Activated CD4-positive, alpha-beta T cell treated with anti-CD3 and anti-CD28 coated beads, Interleukin-2, amount 10 ng/mL, durations not matched to agents 7 days and 5 days (primary cell): ENCODE measurements at regions not wholly inside any gene's neighbourhood (a gene's known extent, or its start where the extent isn't known, plus 50 kb on each side); places are given as distances from the start of the nearest gene placed in this dataset.

Source experiments
- CTCF ChIA-PET: fragments of 350-600 bp; sonication (Branson Sonifier 250); formaldehyde crosslinking; loops from one replicate; lab custom pipeline; 2021; ENCODE audit warnings: antibody characterized with exemption; lab: Charles Lee
- POLR2A ChIA-PET: fragments of 350-600 bp; sonication (Branson Sonifier 250); formaldehyde crosslinking; loops from one replicate; lab custom pipeline; 2021; ENCODE audit warnings: antibody characterized with exemption; lab: Charles Lee
- DNase-seq: peaks from one replicate; pipeline ENCODE4 v3.0.0-alpha.2; 2020
- H3K27ac Mint-ChIP-seq: one replicate; pipeline ENCODE4 v1.8.0; 2021; ENCODE audit warnings: mild to moderate bottlenecking, moderate library complexity, mixed read lengths
- H3K27me3 Mint-ChIP-seq: one replicate; pipeline ENCODE4 v1.8.0; 2021; ENCODE audit warnings: mixed read lengths
- H3K36me3 Mint-ChIP-seq: one replicate; pipeline ENCODE4 v1.8.0; 2021; ENCODE audit warnings: low read depth, mixed read lengths
- H3K4me1 Mint-ChIP-seq: one replicate; pipeline ENCODE4 v1.8.0; 2021; ENCODE audit warnings: mixed read lengths
- H3K4me3 Mint-ChIP-seq: one replicate; pipeline ENCODE4 v1.8.0; 2021; ENCODE audit warnings: mild to moderate bottlenecking, moderate library complexity, mixed read lengths
- H3K9me3 Mint-ChIP-seq: one replicate; pipeline ENCODE4 v1.8.0; 2021; ENCODE audit warnings: mixed read lengths

DNA sequence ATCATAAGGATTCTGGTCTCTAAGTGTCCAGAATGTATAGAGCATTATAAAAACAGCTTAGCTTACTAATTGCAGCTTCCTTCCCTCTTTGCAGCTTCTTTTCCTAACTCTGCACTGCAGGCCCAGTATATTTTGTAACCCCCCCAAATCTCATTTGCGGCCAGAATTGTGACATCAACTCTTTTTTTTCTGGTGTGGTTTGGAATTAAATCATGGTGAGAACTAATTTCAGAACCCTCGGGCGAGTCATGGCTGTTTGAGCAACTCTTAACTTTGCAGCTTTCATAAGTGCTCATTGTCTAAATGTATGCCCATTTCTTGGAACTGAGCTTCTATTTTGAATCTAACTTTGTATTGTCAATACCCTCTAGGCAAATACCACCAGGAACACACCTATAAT lies 187.4 kb downstream of the CYYR1 start:
- H3K27me3 Mint-ChIP-seq: no peaks in the 10 kb centered on the region
- H3K27ac Mint-ChIP-seq: no peak overlapping the region
- no peaks in the 10 kb centered on the region for H3K4me1 Mint-ChIP-seq
- no peaks in the 10 kb centered on the region for H3K9me3 Mint-ChIP-seq
- DNase-seq: no peak
- H3K36me3 Mint-ChIP-seq: no peaks in the 10 kb centered on the region
- no peak overlapping the region for H3K4me3 Mint-ChIP-seq
- CTCF ChIA-PET: no interaction called here
- POLR2A ChIA-PET: interaction anchor here (0.7 kb wide), 1 partner anchor 263 kb away, joined by 3 read pairs; no protein-coding TSS in a partner anchor

DNA sequence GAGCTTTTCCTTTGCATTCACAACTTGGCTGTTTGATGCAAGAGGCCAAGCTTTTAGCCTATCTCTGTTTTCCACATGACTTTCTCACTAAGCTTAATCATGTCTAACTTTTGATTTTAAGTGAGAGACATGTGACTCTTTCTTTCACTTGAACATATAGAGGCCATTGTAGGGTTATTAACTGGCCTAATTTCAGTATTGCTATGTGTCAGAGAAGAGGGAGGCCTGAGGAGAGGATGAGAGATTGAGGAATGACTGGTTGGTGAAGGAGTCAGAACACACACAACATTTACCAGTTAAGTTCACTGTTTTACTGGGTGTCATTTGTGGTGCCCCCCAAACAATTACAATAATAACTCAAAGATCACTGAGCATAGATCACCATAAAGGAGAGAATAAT lies 193.5 kb downstream of the CYYR1 start:
- no peaks in the 10 kb centered on the region for H3K9me3 Mint-ChIP-seq
- H3K27me3 Mint-ChIP-seq: no peaks in the 10 kb centered on the region
- DNase-seq: no peak
- no peaks in the 10 kb centered on the region for H3K36me3 Mint-ChIP-seq
- POLR2A ChIA-PET: no interaction called here
- CTCF ChIA-PET: no interaction called here
- H3K4me1 Mint-ChIP-seq: no peaks in the 10 kb centered on the region
- H3K27ac Mint-ChIP-seq: no peak overlapping the region
- no peak overlapping the region for H3K4me3 Mint-ChIP-seq

DNA sequence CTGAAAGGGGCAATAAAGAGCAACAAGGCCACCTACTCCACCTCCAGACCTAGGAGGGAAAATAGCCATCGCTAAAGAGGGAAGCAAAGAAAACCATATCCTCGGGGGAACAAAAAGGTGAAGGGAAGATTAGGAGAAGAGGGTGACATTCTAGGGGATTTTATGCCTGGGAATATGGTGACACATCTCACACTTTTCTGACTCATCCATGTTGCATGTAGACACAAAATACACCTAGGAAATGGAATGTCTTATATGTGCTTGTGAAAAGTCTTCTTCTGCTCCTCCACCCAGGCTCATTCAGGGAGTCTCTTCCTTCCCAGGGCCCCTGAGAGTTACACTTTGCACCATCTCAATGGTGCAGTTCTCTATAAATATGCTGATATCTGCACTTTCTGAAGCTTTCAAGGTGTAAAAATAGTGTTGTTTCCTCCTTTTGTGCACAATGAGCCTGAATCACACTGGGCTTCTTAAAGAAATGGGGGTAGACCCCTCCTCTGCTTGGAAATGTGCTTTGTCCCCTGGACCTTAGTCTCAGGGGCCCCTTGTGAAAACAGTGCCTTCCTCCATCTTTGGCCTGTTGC lies 195.9 kb downstream of the CYYR1 start:
- CTCF ChIA-PET: no interaction called here
- Mint-ChIP-seq H3K27ac (no peak overlapping the region), H3K4me3 (no peak overlapping the region), H3K4me1 (no peaks in the 10 kb centered on the region), H3K9me3 (peaks cover 8% of the 10 kb centered on the region), H3K36me3 (no peaks in the 10 kb centered on the region), H3K27me3 (no peaks in the 10 kb centered on the region)
- DNase-seq: no peak
- POLR2A ChIA-PET: no interaction called here

DNA sequence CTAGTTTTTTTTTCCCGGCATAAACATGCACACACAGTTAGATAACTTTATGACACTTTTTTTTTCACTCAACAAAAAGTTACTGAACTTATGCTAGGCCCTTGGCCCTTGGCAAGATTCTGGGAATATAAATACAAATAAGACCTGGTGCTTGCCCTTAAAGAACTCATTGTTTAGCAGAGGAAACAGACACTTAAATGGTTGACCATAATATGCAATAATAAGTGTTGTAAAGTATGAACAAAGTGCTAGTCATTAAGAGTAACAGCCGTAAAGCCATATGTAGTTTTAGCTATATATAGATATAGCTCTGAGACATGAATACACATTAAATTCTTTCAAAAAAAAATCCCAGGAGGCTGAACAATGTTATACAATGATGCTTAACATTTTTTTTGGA lies 198.3 kb downstream of the CYYR1 start:
- no peaks in the 10 kb centered on the region for H3K4me1 Mint-ChIP-seq
- H3K9me3 Mint-ChIP-seq: peaks cover 8% of the 10 kb centered on the region
- DNase-seq: no peak
- CTCF ChIA-PET: no interaction called here
- no peak overlapping the region for H3K27ac Mint-ChIP-seq
- no peak overlapping the region for H3K4me3 Mint-ChIP-seq
- no peaks in the 10 kb centered on the region for H3K36me3 Mint-ChIP-seq
- H3K27me3 Mint-ChIP-seq: no peaks in the 10 kb centered on the region
- POLR2A ChIA-PET: no interaction called here

DNA sequence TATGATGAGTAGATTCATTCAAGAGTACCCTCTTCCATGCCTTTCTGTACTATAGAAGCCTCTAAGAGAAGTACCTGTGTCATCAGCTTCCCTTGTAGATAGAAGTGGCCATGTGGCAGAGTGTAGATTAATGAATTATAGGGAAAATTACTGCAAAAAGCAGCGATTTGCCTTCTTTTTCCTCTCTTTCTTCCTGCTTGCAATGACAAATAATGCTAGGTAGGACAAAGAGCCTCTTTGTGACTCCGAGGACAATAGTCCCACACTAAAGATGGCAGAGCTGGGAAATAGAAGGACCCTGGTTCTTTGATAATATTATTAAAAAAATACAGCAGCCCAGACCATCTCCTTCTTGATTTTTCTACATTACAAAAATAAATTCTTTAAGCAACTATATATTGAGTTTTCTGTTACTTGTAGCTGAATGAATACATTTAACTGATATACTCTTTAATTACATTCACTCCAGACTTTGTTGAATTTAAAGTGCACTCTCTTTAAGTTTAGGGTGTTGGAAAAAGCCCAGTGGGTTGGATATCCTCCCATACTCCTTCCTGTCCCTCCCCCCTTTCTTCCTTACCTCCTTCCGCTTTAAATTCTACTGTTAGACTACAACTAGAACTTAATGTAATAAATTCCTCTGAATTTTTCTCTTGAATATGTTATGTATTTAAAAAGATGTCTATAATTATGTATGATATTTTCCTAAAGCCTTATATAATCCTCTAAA lies 198.2 kb upstream of the APP start:
- H3K4me1 Mint-ChIP-seq: no peaks in the 10 kb centered on the region
- no peak for DNase-seq
- ChIA-PET CTCF (no interaction called here), POLR2A (no interaction called here)
- no peaks in the 10 kb centered on the region for H3K36me3 Mint-ChIP-seq
- H3K27ac Mint-ChIP-seq: no peak overlapping the region
- H3K4me3 Mint-ChIP-seq: no peak overlapping the region
- H3K27me3 Mint-ChIP-seq: no peaks in the 10 kb centered on the region
- H3K9me3 Mint-ChIP-seq: peaks cover under 1% of the 10 kb centered on the region

DNA sequence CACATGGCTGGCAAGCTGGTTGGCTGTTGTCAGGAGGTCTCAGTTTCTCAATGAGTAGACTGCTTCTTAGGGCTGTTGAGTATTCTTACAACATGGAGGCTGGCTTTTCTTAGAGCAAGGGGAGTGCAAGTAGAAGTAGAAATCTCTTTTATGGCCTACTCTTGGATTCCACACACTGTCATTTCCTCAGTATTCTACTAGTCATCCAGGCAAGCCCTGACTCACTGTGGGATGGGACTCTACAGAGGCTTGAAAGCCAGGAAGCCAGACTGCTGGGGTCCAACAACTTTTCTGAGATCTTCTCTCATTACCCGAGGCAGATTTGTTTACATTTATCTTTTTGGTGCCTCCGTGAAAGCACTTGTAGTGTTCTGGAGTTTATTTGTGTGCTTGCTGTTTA lies 196.2 kb upstream of the APP start:
- Mint-ChIP-seq H3K27ac (no peak overlapping the region), H3K4me3 (no peak overlapping the region), H3K36me3 (no peaks in the 10 kb centered on the region), H3K4me1 (no peaks in the 10 kb centered on the region), H3K9me3 (no peaks in the 10 kb centered on the region), H3K27me3 (no peaks in the 10 kb centered on the region)
- ChIA-PET CTCF (no interaction called here), POLR2A (no interaction called here)
- DNase-seq: no peak

DNA sequence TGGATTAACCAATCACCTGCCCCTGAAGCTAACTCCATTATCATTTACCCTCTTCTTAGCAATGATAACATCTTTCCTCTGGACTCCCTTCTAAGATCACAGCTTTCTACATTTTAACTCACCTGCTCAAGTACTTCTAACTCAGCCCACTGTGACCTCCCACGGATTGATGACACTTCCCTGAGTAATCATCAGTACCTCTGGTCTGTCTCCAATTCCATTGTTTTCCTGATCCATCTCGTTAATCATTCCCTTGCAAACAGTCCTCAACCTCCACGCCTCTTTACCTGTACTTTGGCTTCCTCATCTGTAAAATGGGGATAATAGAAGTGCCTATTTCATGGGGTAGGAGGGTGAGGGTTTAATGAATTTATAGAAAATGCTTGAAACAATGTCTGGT lies 195.3 kb upstream of the APP start:
- CTCF ChIA-PET: no interaction called here
- Mint-ChIP-seq H3K27me3 (no peaks in the 10 kb centered on the region), H3K4me3 (no peak overlapping the region), H3K9me3 (no peaks in the 10 kb centered on the region), H3K36me3 (no peaks in the 10 kb centered on the region), H3K4me1 (no peaks in the 10 kb centered on the region), H3K27ac (no peak overlapping the region)
- no peak for DNase-seq
- POLR2A ChIA-PET: no interaction called here

DNA sequence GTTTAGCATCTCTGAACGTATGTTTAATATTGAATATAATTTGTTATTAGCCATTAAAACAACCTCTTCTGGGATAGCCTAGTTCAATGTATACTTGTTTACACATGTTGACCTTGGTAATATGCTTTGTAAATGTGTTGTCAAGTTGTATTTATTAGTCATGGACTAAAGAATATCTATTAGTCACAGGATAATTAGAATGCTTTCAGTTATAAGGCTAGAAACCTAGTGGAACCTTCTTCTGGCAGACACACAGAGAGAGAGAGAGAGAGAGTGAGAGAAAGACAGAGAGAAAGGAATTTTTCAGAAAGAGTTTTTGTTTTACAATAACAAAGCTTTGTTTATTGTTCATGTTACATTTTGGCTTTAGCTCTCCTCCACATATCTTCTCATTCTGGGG lies 181.1 kb upstream of the APP start:
- no peak for DNase-seq
- H3K9me3 Mint-ChIP-seq: no peaks in the 10 kb centered on the region
- no peak overlapping the region for H3K4me3 Mint-ChIP-seq
- ChIA-PET CTCF (no interaction called here), POLR2A (no interaction called here)
- H3K27me3 Mint-ChIP-seq: no peaks in the 10 kb centered on the region
- no peaks in the 10 kb centered on the region for H3K4me1 Mint-ChIP-seq
- no peak overlapping the region for H3K27ac Mint-ChIP-seq
- H3K36me3 Mint-ChIP-seq: no peaks in the 10 kb centered on the region

DNA sequence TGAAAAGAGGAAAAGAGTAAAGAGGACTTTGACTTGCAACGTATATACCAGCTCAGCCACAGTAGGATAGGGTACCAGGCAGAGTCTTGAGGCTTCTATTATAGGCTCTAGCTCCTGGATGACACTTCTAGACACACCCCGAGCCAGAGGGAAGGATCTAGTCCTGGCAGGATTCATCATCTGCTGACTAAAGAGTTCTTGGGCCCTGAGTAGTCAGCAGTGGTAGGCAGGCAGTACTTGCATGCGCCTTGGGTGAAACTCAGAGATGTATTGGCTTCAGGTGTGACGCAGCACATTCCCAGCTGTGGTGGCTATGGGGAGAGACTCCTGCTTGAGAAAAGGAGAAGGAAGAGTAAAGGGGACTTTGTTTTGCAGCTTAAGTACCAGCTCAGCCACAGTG lies 162.3 kb upstream of the APP start:
- H3K9me3 Mint-ChIP-seq: no peaks in the 10 kb centered on the region
- no peaks in the 10 kb centered on the region for H3K4me1 Mint-ChIP-seq
- ChIA-PET CTCF (no interaction called here), POLR2A (no interaction called here)
- no peak overlapping the region for H3K4me3 Mint-ChIP-seq
- peaks cover 2% of the 10 kb centered on the region for H3K27me3 Mint-ChIP-seq
- DNase-seq: no peak
- no peak overlapping the region for H3K27ac Mint-ChIP-seq
- H3K36me3 Mint-ChIP-seq: no peaks in the 10 kb centered on the region

DNA sequence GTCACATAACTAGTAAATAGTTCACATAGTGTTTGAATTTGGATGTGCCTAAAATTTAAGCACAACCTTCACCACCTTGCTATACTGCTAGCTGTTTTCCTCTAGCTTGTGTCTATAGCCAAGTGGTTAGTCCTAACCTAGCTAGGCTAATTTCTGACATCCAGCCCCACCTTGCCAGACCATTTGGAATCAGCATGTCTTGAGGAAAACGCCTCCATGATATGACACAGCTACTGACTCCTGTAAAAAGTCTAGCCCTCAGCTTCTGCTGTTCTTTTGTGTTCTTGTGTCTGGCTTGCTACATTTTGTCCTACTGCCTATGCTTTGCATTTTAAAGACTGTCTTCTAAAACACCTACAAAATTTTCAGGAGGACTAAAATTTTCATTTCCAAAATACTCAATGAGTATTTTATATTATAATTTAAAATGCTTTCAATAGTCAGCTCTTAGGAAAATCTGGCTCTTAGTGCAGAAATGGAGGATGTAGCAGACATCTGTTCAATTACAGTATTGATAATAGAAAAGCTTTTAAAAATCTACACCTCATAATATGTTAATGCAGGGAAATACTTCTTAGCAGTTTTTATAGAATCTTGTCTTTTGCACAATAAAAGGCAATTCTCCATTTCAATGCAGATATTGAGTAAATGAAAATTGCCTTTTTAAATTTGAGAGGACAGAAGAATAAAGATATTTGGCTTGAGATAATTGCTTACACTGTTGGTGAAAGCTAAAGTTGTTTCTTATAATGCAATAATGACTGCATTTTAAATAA lies 160.8 kb upstream of the APP start:
- ChIA-PET POLR2A (no interaction called here), CTCF (no interaction called here)
- no peaks in the 10 kb centered on the region for H3K9me3 Mint-ChIP-seq
- H3K27me3 Mint-ChIP-seq: no peaks in the 10 kb centered on the region
- no peak for DNase-seq
- H3K36me3 Mint-ChIP-seq: no peaks in the 10 kb centered on the region
- no peak overlapping the region for H3K27ac Mint-ChIP-seq
- no peaks in the 10 kb centered on the region for H3K4me1 Mint-ChIP-seq
- no peak overlapping the region for H3K4me3 Mint-ChIP-seq

DNA sequence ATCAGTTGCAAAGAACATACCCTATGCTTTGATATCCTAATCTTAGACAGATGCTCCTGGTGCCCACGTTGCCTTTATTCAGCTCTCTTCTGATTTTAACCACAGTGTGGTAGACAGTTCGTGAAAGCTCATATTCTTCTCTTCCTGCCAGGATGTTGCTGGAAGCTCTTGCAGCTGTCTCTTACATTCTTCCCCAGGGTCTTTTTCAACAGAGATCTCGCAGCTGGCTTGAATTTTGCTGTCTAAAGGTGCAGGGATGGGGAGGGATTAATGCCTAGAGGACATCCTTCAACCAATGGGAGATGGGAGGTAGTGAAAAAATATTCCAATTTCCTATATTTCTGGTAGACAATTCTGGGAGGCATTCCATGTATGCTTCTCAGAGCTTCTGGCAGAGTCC lies 150.0 kb upstream of the APP start:
- H3K27ac Mint-ChIP-seq: no peak overlapping the region
- H3K9me3 Mint-ChIP-seq: peaks cover 3% of the 10 kb centered on the region
- no peaks in the 10 kb centered on the region for H3K4me1 Mint-ChIP-seq
- CTCF ChIA-PET: no interaction called here
- POLR2A ChIA-PET: no interaction called here
- no peak overlapping the region for H3K4me3 Mint-ChIP-seq
- H3K36me3 Mint-ChIP-seq: no peaks in the 10 kb centered on the region
- no peaks in the 10 kb centered on the region for H3K27me3 Mint-ChIP-seq
- no peak for DNase-seq

DNA sequence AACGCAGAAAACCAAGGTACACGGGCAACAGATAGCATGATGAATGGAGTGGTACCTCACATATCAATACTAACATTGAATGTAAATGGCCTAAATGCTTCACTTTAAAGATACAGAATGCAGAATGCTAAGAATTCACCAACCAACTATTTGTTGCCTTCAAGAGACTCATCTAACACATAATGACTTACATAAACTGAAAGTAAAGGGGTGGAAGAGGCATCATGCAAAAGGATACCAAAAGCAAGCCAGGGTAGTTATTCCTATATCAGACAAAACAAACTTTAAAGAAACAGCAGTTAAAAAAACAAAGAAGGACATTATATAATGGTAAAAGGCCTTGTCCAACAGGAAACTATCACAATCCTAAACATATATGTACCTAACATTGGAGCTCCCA lies 137.1 kb upstream of the APP start:
- Mint-ChIP-seq H3K27ac (no peak overlapping the region), H3K4me3 (no peak overlapping the region)
- CTCF ChIA-PET: no interaction called here

DNA sequence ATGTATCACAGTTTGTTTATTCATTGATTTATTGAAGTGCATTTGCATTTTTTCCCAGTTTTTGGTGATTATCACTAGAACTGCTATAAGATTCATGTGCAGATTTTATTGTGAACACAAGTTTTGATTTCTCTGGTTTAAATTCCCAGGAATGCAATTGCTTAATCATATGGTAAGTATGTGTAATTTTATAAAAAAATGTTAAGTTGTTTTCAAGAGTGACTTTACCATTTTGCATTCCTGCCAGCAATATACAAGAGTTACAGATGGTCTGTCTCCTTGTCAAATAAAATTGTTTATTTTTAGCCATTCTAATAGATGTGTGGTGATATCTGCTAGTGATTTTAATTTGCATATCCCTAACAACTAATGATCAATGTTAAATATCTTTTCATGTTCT lies 127.3 kb upstream of the APP start:
- H3K4me3 Mint-ChIP-seq: no peak overlapping the region
- DNase-seq: no peak
- ChIA-PET POLR2A (no interaction called here), CTCF (no interaction called here)
- no peaks in the 10 kb centered on the region for H3K36me3 Mint-ChIP-seq
- H3K27ac Mint-ChIP-seq: no peak overlapping the region
- no peaks in the 10 kb centered on the region for H3K4me1 Mint-ChIP-seq
- H3K27me3 Mint-ChIP-seq: no peaks in the 10 kb centered on the region
- peaks cover 12% of the 10 kb centered on the region for H3K9me3 Mint-ChIP-seq

More for the DNA sequence above, 137.1 kb upstream of the APP start:
- no peak for DNase-seq
- H3K4me1 Mint-ChIP-seq: peaks cover 14% of the 10 kb centered on the region
- peaks cover 3% of the 10 kb centered on the region for H3K36me3 Mint-ChIP-seq
- peaks cover 6% of the 10 kb centered on the region for H3K9me3 Mint-ChIP-seq
- POLR2A ChIA-PET: no interaction called here
- no peaks in the 10 kb centered on the region for H3K27me3 Mint-ChIP-seq
